ENCODE measurements at regions not wholly inside any gene's neighbourhood (a gene's known extent, or its start where the extent isn't known, plus 50 kb on each side); places are given as distances from the start of the nearest gene placed in this dataset.

DNA sequence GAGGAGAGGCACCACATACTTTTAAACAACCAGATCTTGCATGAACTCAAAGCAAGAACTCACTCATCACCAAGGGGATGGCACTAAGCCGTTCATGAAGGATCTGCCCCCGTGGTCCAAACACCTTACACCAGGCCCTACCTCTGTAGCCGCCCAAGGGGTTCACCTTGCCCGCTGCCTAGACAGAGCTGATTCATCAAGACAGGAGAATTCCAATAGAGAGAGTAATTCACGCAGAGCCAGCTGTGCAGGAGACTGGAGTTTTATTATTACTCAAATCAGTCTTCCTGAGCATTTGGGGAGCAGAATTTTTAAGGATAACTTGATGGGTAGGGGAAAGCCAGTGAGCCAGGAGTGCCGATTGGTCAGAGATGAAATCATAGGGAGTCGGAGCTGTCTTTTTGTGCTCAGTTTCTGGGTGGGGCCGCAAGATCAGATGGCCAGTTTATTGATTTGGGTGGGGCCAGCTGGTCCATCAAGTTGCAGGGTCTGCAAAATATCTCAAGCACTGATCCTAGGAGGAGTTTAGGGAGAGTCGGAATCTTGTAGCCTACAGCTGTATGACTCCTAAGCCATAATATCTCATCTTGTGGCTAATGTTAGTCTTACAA is 364.7 kb downstream of the PCDH7 start:
- Mint-ChIP-seq H3K36me3 (ENCODE audit: low read depth) (no peaks in the 10 kb centered on the region), H3K27ac (no peak overlapping the region), H3K9me3 (peaks cover 18% of the 10 kb centered on the region), H3K27me3 (ENCODE audit: insufficient read depth) (no peaks in the 10 kb centered on the region), H3K4me1 (ENCODE audit: low read depth) (no peaks in the 10 kb centered on the region), H3K4me3 (no peak overlapping the region)
- DNase-seq: no peak
- TF ChIP-seq CTCF (IDR thresholded peaks at IDR 0.05): no peak

DNA sequence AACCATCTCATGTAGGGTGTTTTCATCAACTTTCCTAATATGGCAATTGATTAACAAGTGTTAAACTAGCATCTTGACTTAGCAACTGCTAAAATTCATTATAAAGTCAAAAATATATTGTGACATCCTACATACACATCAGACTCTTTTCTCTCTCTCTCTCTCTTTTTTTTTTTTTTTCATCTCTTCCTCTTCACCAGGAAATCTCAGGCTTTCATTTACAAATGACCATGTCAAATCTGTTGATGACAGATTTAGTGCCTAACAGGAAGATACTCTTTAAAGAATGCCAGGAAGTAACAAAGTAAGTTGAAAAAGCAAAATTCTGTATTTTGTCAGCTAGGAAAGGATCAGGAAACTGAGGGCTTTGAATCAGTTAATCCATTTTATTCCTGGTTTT is 365.5 kb downstream of the PCDH7 start:
- Mint-ChIP-seq H3K4me1 (ENCODE audit: low read depth) (no peaks in the 10 kb centered on the region), H3K27ac (no peak overlapping the region), H3K36me3 (ENCODE audit: low read depth) (no peaks in the 10 kb centered on the region)

DNA sequence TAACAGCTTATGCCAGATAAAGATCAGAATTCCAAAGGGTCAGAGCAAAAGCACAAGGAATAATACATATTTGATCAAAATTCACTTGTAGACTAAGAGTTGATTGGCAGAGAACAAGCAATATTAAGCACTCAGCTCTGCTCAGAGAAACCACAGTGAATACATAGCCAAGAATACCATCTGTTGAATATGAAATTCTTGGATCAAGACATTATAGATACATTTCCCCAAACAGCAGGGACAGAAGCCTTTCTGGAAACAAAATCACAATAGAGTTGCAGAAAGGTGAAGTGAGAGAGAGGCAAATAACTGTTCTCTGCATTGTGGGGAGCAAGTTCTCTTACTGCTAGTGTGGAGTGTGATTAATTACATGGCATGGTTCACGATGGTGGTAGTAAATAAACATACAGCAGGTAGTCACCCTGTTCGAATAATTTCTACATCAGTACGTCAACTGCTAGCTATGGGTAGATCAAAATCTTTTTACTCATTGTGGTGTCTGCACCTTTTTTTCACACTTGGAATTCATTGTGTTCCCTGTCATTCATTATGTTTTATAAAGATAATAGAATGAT is 366.7 kb downstream of the PCDH7 start:
- H3K27ac Mint-ChIP-seq: no peak overlapping the region

More for the DNA sequence above, 365.5 kb downstream of the PCDH7 start:
- no peak for DNase-seq
- Mint-ChIP-seq H3K4me3 (no peak overlapping the region), H3K27me3 (ENCODE audit: insufficient read depth) (no peaks in the 10 kb centered on the region), H3K9me3 (peaks cover 18% of the 10 kb centered on the region)
- TF ChIP-seq CTCF (IDR thresholded peaks at IDR 0.05): no peak

GRCh38 chr4:31088600-31089230 is 368.5 kb downstream of the PCDH7 start:
- no peak overlapping the region for H3K4me3 Mint-ChIP-seq
- no peaks in the 10 kb centered on the region for H3K36me3 Mint-ChIP-seq (ENCODE audit: low read depth)
- no peak for DNase-seq
- no peak for TF ChIP-seq CTCF (IDR thresholded peaks at IDR 0.05)
- peaks cover 17% of the 10 kb centered on the region for H3K9me3 Mint-ChIP-seq
- no peaks in the 10 kb centered on the region for H3K4me1 Mint-ChIP-seq (ENCODE audit: low read depth)
- H3K27ac Mint-ChIP-seq: no peak overlapping the region
- no peaks in the 10 kb centered on the region for H3K27me3 Mint-ChIP-seq (ENCODE audit: insufficient read depth)

More for the DNA sequence above, 366.7 kb downstream of the PCDH7 start:
- Mint-ChIP-seq H3K4me1 (ENCODE audit: low read depth) (no peaks in the 10 kb centered on the region), H3K36me3 (ENCODE audit: low read depth) (no peaks in the 10 kb centered on the region), H3K27me3 (ENCODE audit: insufficient read depth) (no peaks in the 10 kb centered on the region), H3K4me3 (no peak overlapping the region), H3K9me3 (peaks cover 14% of the 10 kb centered on the region; the same call in 1 of the 2 replicates)
- no peak for TF ChIP-seq CTCF (IDR thresholded peaks at IDR 0.05)
- no peak for DNase-seq

DNA sequence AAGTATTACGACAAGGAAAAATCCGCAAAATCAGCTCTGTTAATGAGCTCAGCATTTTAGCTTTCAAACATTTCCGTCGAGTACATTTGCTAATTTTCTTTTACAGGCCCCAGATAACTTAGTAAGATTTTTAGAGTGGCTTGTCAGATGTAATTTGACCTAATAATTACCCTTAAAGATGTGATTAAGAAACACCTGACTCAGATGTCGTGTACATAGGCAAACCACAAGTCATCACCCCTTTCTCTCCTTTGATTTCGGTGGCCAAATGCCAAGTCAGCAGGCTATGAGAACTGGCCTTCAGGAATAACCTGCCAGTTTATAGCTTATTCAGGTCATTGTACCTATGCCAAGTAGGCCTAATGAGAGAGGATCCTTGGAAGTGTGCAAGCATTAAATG is 369.6 kb downstream of the PCDH7 start:
- Mint-ChIP-seq H3K36me3 (ENCODE audit: low read depth) (no peaks in the 10 kb centered on the region), H3K27ac (no peak overlapping the region), H3K27me3 (ENCODE audit: insufficient read depth) (no peaks in the 10 kb centered on the region), H3K4me1 (ENCODE audit: low read depth) (no peaks in the 10 kb centered on the region), H3K9me3 (peaks cover 23% of the 10 kb centered on the region), H3K4me3 (no peak overlapping the region)
- TF ChIP-seq CTCF (IDR thresholded peaks at IDR 0.05): no peak
- no peak for DNase-seq

All from HFFc6 (cell line).